CD14-positive monocyte (primary cell): ENCODE measurements at regions not wholly inside any gene's neighbourhood (a gene's known extent, or its start where the extent isn't known, plus 50 kb on each side); places are given as distances from the start of the nearest gene placed in this dataset.

Experiments used
- DNase-seq, 3 donors: peaks; one replicate each; pipeline ENCODE4 v3.0.0-alpha.2; 2011 to 2022
- H2AFZ ChIP-seq: 2 replicates; pipeline ENCODE4 v1.6.0; 2012; ENCODE audit warnings: mild to moderate bottlenecking, low read depth, low read length, inconsistent platforms; ENCODE audit not compliant: insufficient read depth, poor library complexity, severe bottlenecking
- H3K27ac ChIP-seq, 2 donors: 1 replicate in 1 of 2; 2 replicates in 1 of 2; pipeline ENCODE4 v1.5.1; 2012 to 2013; ENCODE audit warnings: low read length in 2 of 2, control low read depth in 1 of 2, inconsistent platforms in 1 of 2, low read depth in 1 of 2, mild to moderate bottlenecking in 1 of 2
- H3K27me3 ChIP-seq, 2 donors: one replicate each; pipeline versions ENCODE4 v1.6.0 to v1.6.1; 2011 to 2013; ENCODE audit warnings: low read length in 2 of 2; ENCODE audit not compliant: control insufficient read depth in 2 of 2, insufficient read depth in 2 of 2
- H3K36me3 ChIP-seq, 2 donors: replicated peaks in 1 of 2; 1 replicate in 1 of 2; 2 replicates in 1 of 2; pipeline versions ENCODE4 v1.5.1 to v1.6.1; 2012 to 2013; ENCODE audit warnings: low read length in 2 of 2, control low read depth in 1 of 2, inconsistent platforms in 1 of 2, mild to moderate bottlenecking in 1 of 2; ENCODE audit not compliant: insufficient read depth in 2 of 2, control insufficient read depth in 1 of 2
- H3K4me1 ChIP-seq, 2 donors: 1 replicate in 1 of 2; 2 replicates in 1 of 2; pipeline versions ENCODE4 v1.5.1 to v1.6.1; 2012 to 2013; ENCODE audit warnings: low read length in 2 of 2, control low read depth in 1 of 2, inconsistent platforms in 1 of 2, mild to moderate bottlenecking in 1 of 2, moderate library complexity in 1 of 2; ENCODE audit not compliant: insufficient read depth in 2 of 2, control insufficient read depth in 1 of 2
- H3K4me2 ChIP-seq: replicated peaks from 2 replicates; pipeline ENCODE3; 2012; ENCODE audit warnings: low read length, moderate library complexity, mild to moderate bottlenecking; ENCODE audit not compliant: poor library complexity, severe bottlenecking; ENCODE audit errors: extremely low read depth
- H3K4me3 ChIP-seq, 3 experiments: fragments of 200-600 bp in 1 of 3; sonication (generic) in 1 of 3; replicated peaks in 1 of 3; 1 replicate in 2 of 3; 2 replicates in 1 of 3; pipeline ENCODE4 v1.5.1; 2011 to 2013; ENCODE audit warnings: low read length in 3 of 3, mild to moderate bottlenecking in 3 of 3, control low read depth in 2 of 3, low read depth in 2 of 3, inconsistent platforms in 1 of 3, moderate library complexity in 1 of 3
- H3K79me2 ChIP-seq: 2 replicates; pipeline ENCODE4 v1.6.0; 2012; ENCODE audit warnings: mild to moderate bottlenecking, control low read depth, inconsistent platforms, low read length, moderate library complexity; ENCODE audit not compliant: insufficient read depth
- H3K9ac ChIP-seq: 2 replicates; pipeline ENCODE4 v1.6.0; 2017; ENCODE audit warnings: low read length, mild to moderate bottlenecking; ENCODE audit not compliant: insufficient read depth, poor library complexity, severe bottlenecking
- H3K9me3 ChIP-seq, 2 donors: replicated peaks in 1 of 2; 1 replicate in 1 of 2; 2 replicates in 1 of 2; pipeline versions ENCODE4 v1.5.1 to v1.6.1; 2012 to 2013; ENCODE audit warnings: low read length in 2 of 2, control low read depth in 1 of 2; ENCODE audit not compliant: control insufficient read depth in 1 of 2, insufficient read depth in 1 of 2
- H4K20me1 ChIP-seq: 2 replicates; pipeline ENCODE4 v1.6.0; 2012; ENCODE audit warnings: mild to moderate bottlenecking, low read length, control low read depth, moderate library complexity; ENCODE audit not compliant: insufficient read depth
- H3K27ac Mint-ChIP-seq, 7 donors: one replicate each; pipeline ENCODE4 v1.8.0; 2020; ENCODE audit warnings: mild to moderate bottlenecking in 7 of 7, mixed read lengths in 7 of 7, moderate library complexity in 6 of 7, inconsistent platforms in 2 of 7
- H3K27me3 Mint-ChIP-seq, 3 donors: one replicate each; pipeline ENCODE4 v1.8.0; 2021 to 2022; ENCODE audit warnings: low read depth in 3 of 3, mild to moderate bottlenecking in 3 of 3, mixed read lengths in 3 of 3, moderate library complexity in 3 of 3, inconsistent platforms in 1 of 3
- H3K36me3 Mint-ChIP-seq, 2 donors: one replicate each; pipeline ENCODE4 v1.8.0; 2020; ENCODE audit warnings: mixed read lengths in 2 of 2, inconsistent platforms in 1 of 2, mild to moderate bottlenecking in 1 of 2
- H3K4me1 Mint-ChIP-seq: one replicate; pipeline ENCODE4 v1.8.0; 2020; ENCODE audit warnings: mild to moderate bottlenecking, mixed read lengths
- H3K4me3 Mint-ChIP-seq, 2 donors: one replicate each; pipeline ENCODE4 v1.8.0; 2020; ENCODE audit warnings: mild to moderate bottlenecking in 2 of 2, mixed read lengths in 2 of 2, moderate library complexity in 1 of 2
- H3K9me3 Mint-ChIP-seq, 7 donors: one replicate each; pipeline ENCODE4 v1.8.0; 2020 to 2022; ENCODE audit warnings: mixed read lengths in 7 of 7, mild to moderate bottlenecking in 6 of 7, moderate library complexity in 6 of 7, inconsistent platforms in 2 of 7
- CTCF ChIP-seq: fragments of 200-600 bp; IDR thresholded peaks from one replicate; pipeline ENCODE4 v1.8.0; 2022; ENCODE audit warnings: antibody characterized with exemption, mild to moderate bottlenecking
- WGBS: methylation state at CpG from one replicate; pipeline ENCODE4 v1.1.5; 2013; ENCODE audit warnings: missing lambda C conversion rate; ENCODE audit not compliant: insufficient coverage; 5-methylcytosine and 5-hydroxymethylcytosine counted together
- intact Hi-C, 2 donors: fragments of 100-400 bp; cut with micrococcal nuclease; formaldehyde crosslinking; loops; one replicate each; pipeline versions ENCODE4 v1.15.0 to v1.15.1; 2023

- Histone ChIP-seq H4K20me1 (no peaks in the 10 kb centered on the region), H3K4me2 (no peak overlapping the region), H2AFZ (no peak overlapping the region), H3K27ac (no peak overlapping the region), H3K79me2 (no peaks in the 10 kb centered on the region), H3K9ac (no peak overlapping the region), H3K27me3 (no peaks in the 10 kb centered on the region), H3K4me1 (peaks cover 15 to 16% of the 10 kb centered on the region in 2 donors), H3K36me3 (no peaks in the 10 kb centered on the region), H3K4me3 (no peak overlapping the region), H3K9me3 (no peaks in the 10 kb centered on the region)
- DNase-seq: no peak
- Mint-ChIP-seq H3K4me3 (no peak overlapping the region), H3K36me3 (peaks cover 3 to 4% of the 10 kb centered on the region in 2 donors), H3K9me3 (peaks cover 0 to 2% (median 0%) of the 10 kb centered on the region in 7 donors), H3K27ac (no peak overlapping the region), H3K4me1 (peaks cover 21% of the 10 kb centered on the region), H3K27me3 (peaks cover 2 to 13% (median 7%) of the 10 kb centered on the region in 3 donors)
- intact Hi-C loops: loop anchor here (10.0 kb wide), 2 partner anchors 97 to 183 kb away; no protein-coding TSS in a partner anchor
- 100% methylated on average over 4 of the region's 7 CpGs for WGBS
- no peak for TF ChIP-seq CTCF
These were observed 98.0 kb upstream of the NHSL1 start for GRCh38 chr6:138597336-138597735.

DNA sequence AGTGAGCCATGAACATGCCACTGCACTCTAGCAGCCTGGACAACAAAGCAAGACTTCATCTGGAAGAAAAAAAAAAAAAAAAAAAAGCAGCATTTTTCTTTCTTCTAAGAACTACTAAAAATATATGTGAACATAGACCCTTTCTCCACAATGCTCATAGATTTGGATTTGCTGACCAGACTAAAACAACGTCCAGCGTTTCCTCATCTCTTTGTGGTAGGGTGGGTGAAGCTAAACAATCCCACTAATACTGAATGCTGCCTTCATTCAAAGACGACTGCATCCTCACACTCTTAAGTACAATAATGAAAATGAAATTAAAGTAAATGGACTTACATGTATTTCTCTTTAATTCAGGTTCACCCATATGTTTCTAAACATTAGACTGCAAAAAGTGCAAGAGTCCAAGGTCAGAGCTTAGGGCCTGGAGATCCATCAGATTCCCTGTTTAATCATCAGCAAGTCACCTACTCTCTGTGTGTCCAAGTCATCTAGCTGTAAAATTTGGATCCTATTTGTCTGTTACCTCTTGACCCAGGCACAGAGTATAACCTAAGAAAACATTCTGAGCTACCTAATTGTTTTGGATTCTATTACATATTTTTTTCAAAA lies 99.4 kb upstream of the NHSL1 start:
- H3K27ac ChIP-seq: no peak overlapping the region
- intact Hi-C loops: loop anchor here (10.0 kb wide), 2 partner anchors 96 to 184 kb away; no protein-coding TSS in a partner anchor
- WGBS: no CpG with 5 or more reads among the region's 3 CpGs

More for the DNA sequence above, 99.4 kb upstream of the NHSL1 start:
- Mint-ChIP-seq H3K27ac (no peak overlapping the region), H3K9me3 (peaks cover 0 to 2% (median 0%) of the 10 kb centered on the region in 7 donors), H3K27me3 (peaks cover 2 to 13% (median 4%) of the 10 kb centered on the region in 3 donors), H3K4me3 (no peak overlapping the region), H3K4me1 (peaks cover 7% of the 10 kb centered on the region), H3K36me3 (peaks cover 3 to 4% of the 10 kb centered on the region in 2 donors)
- H3K36me3 ChIP-seq: no peaks in the 10 kb centered on the region
- no peak overlapping the region for H3K9ac ChIP-seq
- DNase-seq: no peak
- no peak overlapping the region for H3K4me3 ChIP-seq
- TF ChIP-seq CTCF: no peak
- no peaks in the 10 kb centered on the region for H3K27me3 ChIP-seq
- no peak overlapping the region for H3K4me2 ChIP-seq
- no peak overlapping the region for H2AFZ ChIP-seq
- H3K9me3 ChIP-seq: no peaks in the 10 kb centered on the region
- H3K4me1 ChIP-seq: peaks cover 3 to 6% of the 10 kb centered on the region in 2 donors
- no peaks in the 10 kb centered on the region for H4K20me1 ChIP-seq
- no peaks in the 10 kb centered on the region for H3K79me2 ChIP-seq
